HG02938 (cell line): ENCODE measurements at regions not wholly inside any gene's neighbourhood (a gene's known extent, or its start where the extent isn't known, plus 50 kb on each side); places are given as distances from the start of the nearest gene placed in this dataset.
"Not testable (repeated sequence)": the region's sequence is repeated elsewhere in the genome, so short reads cannot be mapped to it uniquely, and the experiment has no call there.

ENCODE experiments used
- ATAC-seq: cut with Tn5 transposase; IDR thresholded peaks from one replicate; pipeline ENCODE4 v1.9.1; 2021; ENCODE audit warnings: mild to moderate bottlenecking, moderate library complexity; ENCODE audit not compliant: unreplicated experiment

- no peak for ATAC-seq
These were observed 300.0 kb upstream of the ALG10B start for GRCh38 chr12:38016602-38017001.

DNA sequence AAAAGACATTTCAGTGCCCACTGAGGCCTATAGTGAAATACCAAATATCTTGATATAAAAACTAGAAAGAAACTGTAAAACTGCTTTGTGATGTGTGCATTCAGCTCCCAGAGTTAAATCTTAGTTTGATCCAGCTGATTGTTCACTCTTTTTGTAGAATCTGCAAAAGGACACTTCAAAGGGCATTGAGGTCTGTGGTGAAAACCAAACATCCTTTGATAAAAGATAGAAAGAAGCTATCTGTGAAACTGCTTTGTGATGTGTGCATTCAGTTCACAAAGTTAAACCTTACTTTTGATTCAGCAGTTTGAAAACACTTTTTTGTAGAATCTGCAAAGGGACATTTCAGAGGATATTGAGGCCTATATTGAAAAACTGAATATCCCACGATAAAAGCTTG is 290.7 kb upstream of the ALG10B start:
- no peak for ATAC-seq

DNA sequence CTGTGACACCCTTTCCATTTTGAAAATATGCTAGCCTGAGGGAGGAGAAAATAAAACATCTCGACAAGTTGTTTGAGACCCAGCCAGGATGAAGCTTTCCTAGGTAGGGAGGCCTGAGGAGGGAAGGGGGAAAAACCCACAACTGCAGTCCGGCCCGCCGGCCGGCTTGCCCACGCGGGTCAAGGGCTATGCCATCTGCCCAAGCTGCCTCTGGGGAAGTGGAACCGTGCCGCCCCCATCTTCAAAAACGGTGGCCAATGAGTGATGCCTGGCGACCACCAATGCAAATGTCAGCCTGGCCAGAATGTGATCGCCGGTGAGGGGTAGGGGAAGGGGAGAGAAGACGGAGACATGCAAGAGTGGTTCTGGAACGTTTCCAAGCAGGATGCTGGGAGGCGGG is 263.5 kb upstream of the ALG10B start:
- ATAC-seq: no peak

- no peak for ATAC-seq
These were observed 262.7 kb upstream of the ALG10B start for GRCh38 chr12:38053655-38054464.

- no peak for ATAC-seq
These were observed 259.6 kb upstream of the ALG10B start for GRCh38 chr12:38056701-38057689.

DNA sequence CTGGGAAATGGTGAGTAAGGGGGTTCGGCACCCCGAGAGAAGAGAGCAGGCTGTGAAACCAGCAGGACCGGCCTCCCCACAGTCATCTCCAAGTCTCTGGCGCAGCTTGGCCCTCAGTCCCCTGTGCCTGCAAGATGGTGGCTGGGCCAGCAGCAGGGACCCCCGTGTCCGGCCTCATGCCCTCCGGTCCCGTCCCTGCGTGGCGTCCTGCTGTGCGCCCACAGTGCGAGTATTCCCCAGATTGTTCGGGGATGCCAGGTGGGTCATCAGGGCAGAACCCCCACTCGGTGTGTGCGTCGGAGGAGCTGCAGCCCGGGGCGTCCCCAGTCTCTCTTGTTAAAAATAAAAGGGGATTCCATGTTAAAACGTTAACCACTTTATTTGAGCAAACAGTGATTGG is 216.9 kb upstream of the ALG10B start:
- ATAC-seq: no peak

DNA sequence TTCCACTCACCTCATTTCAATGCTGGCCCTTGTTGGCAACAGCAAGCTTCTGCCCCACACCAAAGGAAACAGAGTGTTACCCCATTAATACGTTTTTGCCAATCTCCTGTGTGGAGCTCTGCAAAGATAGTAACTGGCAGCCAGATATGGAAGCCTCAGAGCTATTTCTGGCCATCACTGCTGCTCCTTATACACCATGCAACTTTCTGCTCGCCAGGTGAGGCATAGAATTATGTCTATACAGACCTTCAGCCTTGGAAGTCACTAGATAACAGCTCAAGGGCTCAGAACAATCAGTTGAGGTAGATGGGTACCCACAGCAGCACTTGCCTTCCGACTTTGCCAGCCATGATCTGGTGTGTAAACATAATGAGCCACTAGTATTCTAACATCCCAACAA is 214.8 kb upstream of the ALG10B start:
- ATAC-seq: no peak

- no peak for ATAC-seq
These were observed 214.4 kb upstream of the ALG10B start for GRCh38 chr12:38102197-38102596.

DNA sequence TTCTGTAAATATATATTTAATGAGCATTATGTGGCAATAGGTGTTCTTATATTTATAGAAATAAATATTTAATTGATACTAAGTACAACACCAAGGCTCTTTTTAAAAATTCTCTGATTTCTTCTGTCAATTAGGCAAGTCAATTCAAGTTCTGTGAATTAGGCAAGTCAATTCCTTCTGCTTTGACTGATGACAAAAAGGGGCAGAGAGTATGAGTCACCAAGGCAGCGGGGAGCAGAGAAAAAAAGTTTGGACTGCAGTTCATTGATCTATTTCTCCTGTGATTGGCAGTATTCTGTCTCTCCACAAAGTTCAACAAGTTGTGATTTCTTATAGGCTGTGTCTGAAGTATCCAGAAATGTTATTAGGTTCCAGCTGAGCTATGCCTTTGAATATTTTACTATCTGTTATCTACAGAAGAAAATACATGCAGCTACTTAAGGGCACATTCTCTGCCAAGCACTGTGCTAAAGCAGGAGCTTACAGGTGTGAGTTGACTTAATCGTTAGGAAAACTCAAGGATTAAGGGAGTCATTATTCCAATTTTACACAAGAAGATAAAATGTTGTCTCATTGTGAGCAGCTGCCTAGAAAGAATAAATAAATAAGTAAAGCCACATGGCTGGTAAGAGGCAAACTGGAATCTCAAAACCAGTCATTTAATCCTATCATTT is 206.4 kb upstream of the ALG10B start:
- ATAC-seq: no peak

DNA sequence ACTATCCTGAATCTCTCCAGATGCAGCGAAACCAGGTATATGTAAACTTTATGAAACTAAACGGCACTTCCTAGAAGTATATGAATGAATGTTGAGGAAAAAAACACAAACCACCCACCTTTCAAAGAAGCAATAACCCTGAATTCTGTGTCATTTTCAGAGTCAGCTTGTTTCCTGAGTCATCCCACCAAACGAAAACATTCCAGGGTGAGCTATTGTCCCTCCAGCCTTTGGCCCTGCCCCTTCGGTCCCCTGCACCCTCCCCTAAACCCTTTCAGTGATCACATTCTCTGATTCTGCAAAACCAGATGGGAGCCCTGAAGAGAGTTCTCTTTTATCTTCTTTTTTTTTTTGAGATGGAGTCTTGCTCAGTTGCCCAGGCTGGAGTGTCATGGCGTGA is 202.6 kb upstream of the ALG10B start:
- no peak for ATAC-seq

GRCh38 chr12:38116968-38117367 is 199.6 kb upstream of the ALG10B start:
- no peak for ATAC-seq

DNA sequence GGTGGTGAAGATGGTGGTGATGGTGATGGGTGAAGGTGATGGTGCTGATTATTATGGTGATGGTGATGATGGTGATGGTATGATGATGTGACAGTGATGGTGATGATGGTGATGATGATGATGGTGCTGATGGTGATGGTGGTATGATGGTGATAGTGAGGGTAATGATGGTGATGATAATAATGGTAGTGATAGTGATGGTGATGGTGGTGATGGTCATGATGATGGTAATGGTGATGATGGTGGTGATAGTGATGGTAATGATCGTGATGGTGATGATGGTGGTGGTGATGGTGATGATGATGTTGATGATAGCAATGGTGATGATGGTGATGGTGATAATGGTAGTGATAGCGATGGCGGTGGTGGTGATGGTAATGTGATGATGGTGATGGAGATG is 197.9 kb upstream of the ALG10B start:
- no peak for ATAC-seq

DNA sequence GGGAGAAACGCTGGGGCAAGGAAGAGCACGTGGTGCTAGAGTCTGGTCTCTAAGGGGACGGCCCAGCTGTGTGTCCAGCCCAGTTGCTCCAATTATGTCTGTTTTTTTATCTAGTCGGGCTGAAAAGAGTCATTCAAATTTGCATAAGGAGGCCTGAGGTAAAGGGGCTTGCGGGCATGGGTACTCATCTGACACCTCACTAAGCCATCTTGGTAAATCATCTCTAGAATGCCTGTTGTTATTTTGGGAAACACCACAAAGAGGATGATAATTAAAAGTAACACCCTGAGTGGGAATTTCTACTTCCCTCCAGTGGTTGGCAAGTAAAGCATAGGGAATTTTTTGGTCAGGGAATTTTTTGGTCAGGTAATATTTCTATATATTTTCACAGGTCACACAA is 196.1 kb upstream of the ALG10B start:
- no peak for ATAC-seq

GRCh38 chr12:38123028-38123427 is 193.5 kb upstream of the ALG10B start:
- ATAC-seq: not testable (repeated sequence)

DNA sequence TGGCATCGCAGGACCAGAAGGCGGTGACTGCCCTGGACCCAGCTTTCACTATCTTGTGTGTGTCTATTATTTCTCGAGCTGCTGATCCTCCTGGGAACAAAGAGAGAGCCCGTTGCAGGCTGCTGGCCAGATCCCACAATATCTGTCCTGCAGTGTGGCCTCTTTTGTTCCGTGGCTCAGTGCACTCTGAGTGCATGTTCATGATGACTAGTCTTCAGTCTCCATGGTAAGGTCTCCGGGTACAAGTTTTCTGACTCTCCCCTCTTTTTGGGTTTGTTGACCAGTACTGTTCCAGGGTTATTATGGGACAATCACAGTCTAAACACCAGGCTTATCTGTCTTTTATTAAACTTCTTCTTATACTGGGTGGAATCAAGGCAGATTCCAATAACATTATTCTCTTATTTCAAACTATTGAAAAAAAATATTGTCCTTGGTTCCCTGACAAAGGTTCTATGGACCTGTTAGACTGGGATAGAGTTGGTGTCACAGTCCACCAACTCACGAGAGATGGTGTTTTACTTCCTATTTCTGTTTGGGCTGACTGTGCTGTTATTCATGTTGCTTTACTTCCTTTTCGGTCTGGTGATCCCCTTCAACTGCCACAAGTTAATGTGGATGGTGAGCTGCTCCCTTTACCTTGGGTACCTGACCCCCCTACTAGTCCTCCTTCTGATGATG is 192.9 kb upstream of the ALG10B start:
- ATAC-seq: no peak

GRCh38 chr12:38124247-38125012 is 192.1 kb upstream of the ALG10B start:
- ATAC-seq: no peak

DNA sequence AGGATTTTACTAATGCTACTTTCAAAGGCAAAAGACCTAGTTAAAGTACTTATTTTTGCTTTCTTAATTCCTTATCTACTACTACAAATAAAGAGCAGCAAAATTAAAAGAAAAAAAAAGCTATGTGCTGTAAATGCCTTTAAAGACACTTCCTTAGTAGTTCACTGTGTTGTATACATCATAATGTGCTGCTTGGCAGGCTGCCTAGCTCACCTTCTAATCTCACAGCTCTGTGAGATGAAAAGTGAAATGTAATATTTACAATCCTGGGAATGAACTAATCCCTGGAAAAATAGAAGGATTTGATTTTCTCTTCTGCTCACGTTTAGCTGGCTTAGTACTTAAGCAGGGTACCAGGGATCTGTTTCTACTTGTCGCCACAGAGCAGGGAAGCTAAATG is 184.4 kb upstream of the ALG10B start:
- no peak for ATAC-seq

GRCh38 chr12:38137287-38137686 is 179.3 kb upstream of the ALG10B start:
- ATAC-seq: no peak

DNA sequence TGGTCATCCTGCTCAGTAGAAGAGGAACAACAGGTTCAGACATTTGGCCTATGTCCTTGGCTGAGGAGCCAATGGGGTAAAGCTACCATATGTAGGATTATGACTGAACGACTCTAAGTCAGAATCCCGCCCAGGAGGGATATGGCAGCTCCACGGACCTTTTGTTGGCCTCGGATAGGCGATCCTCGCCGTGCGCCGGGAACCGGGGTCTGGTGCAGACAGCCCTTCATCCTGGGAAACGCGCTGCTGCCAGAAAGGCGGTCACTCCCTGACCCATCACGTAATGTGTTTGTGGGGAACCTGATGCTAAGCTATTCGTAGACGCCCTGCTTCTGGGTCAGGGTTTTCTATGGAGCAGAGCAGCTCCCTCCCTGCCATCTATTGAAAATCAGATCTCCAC is 178.9 kb upstream of the ALG10B start:
- no peak for ATAC-seq
